ENCODE measurements at regions not wholly inside any gene's neighbourhood (a gene's known extent, or its start where the extent isn't known, plus 50 kb on each side); places are given as distances from the start of the nearest gene placed in this dataset.
"Not testable (repeated sequence)": the region's sequence is repeated elsewhere in the genome, so short reads cannot be mapped to it uniquely, and the experiment has no call there.

DNA sequence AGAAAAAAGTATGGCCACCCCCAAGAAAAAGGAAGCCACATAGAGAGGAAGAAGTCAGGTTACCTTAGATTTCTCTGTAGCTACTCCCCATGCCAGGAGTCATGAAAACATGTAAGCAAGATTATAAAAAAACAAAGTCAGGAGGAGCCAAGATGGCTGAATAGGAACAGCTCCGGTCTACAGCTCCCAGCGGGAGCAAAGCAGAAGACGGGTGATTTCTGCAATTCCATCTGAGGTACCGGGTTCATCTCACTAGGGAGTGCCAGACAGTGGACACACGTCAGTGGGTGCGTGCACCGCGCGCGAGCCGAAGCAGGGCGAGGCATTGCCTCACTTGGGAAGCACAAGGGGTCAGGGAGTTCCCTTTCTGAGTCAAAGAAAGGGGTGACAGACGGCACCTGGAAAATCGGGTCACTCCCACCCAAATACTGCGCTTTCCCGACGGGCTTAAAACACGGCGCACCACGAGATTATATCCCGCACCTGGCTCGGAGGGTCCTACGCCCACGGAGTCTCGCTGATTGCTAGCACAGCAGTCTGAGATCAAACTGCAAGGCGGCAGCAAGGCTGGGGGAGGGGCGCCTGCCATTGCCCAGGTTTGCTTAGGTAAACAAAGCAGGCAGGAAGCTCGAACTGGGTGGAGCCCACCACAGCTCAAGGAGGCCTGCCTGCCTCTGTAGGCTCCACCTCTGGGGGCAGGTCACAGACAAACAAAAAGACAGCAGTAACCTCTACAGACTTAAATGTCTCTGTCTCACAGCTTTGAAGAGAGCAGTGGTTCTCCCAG is 347.3 kb downstream of the HINT1 start:
- not testable (repeated sequence) for H3K4me3 ChIP-seq (ENCODE audit: low read length); H2AFZ ChIP-seq (ENCODE audit: low read length); H3K4me2 ChIP-seq (ENCODE audit: low read depth, low read length, poor library complexity, severe bottlenecking); DNase-seq; H3K9me2 ChIP-seq (replicated peaks; ENCODE audit: insufficient read depth, low read length); H3K79me2 ChIP-seq (ENCODE audit: low read length); H3K9me3 ChIP-seq (ENCODE audit: low read length); H3K27ac ChIP-seq (ENCODE audit: low read length); H3K27me3 ChIP-seq (ENCODE audit: low read length); H3K9ac ChIP-seq (ENCODE audit: low read length); H3K36me3 ChIP-seq (ENCODE audit: insufficient read depth, low read length); H4K20me1 ChIP-seq (ENCODE audit: insufficient read depth, low read depth, low read length); H3K4me1 ChIP-seq (ENCODE audit: low read length)

DNA sequence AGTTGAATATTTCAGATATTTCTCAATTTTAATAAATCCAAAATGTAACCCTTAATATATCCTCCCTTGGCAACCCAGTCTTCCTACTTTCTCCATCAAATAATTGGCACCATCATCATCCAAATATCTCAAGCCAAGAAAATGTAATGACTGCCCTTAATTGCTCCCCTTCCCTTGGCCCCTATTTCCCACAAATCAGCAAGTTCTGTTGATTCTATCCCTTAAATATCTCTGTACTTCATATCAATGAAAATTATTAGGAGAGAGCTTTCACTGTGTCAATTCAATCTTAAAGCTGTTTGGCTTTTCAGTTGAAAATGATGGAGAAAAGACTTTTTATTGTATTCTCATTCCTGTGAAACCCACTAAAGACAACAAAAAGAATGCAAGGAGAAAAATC is 349.8 kb downstream of the HINT1 start:
- Histone ChIP-seq H3K9me3 (ENCODE audit: low read length) (no peaks in the 10 kb centered on the region), H3K27ac (ENCODE audit: low read length) (no peak overlapping the region), H3K27me3 (ENCODE audit: low read length) (no peaks in the 10 kb centered on the region), H3K4me2 (ENCODE audit: low read depth, low read length, poor library complexity, severe bottlenecking) (no peak overlapping the region), H3K4me1 (ENCODE audit: low read length) (no peaks in the 10 kb centered on the region), H2AFZ (ENCODE audit: low read length) (no peak overlapping the region), H3K9me2 (replicated peaks; ENCODE audit: insufficient read depth, low read length) (no peaks in the 10 kb centered on the region), H3K79me2 (ENCODE audit: low read length) (no peaks in the 10 kb centered on the region), H3K4me3 (ENCODE audit: low read length) (no peak overlapping the region), H4K20me1 (ENCODE audit: insufficient read depth, low read depth, low read length) (no peaks in the 10 kb centered on the region), H3K9ac (ENCODE audit: low read length) (no peak overlapping the region), H3K36me3 (ENCODE audit: insufficient read depth, low read length) (no peaks in the 10 kb centered on the region)
- no peak for DNase-seq

DNA sequence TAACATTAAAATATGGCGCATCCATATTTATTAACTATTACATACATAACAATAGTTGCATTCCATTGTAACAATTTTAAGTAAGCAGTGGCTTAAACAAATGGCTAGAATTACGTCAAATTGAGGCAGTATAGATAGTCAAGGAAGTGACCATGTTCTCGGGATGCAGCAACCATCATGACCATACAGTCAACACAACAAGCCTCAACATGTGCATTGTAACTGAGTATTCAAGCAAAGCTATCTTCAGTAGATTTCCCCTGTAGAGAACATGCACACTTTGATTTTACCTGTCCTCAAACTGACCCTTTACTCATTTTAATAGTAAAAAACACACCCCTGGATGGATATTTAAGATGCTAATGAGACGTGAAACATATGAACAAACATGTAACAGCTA is 356.4 kb downstream of the HINT1 start:
- Histone ChIP-seq H3K4me1 (ENCODE audit: low read length) (peaks cover 8% of the 10 kb centered on the region), H3K9me2 (replicated peaks; ENCODE audit: insufficient read depth, low read length) (no peaks in the 10 kb centered on the region), H3K27me3 (ENCODE audit: low read length) (no peaks in the 10 kb centered on the region), H2AFZ (ENCODE audit: low read length) (no peak overlapping the region), H3K27ac (ENCODE audit: low read length) (no peak overlapping the region), H3K36me3 (ENCODE audit: insufficient read depth, low read length) (no peaks in the 10 kb centered on the region), H3K79me2 (ENCODE audit: low read length) (no peaks in the 10 kb centered on the region), H3K4me2 (ENCODE audit: low read depth, low read length, poor library complexity, severe bottlenecking) (no peak overlapping the region), H3K9ac (ENCODE audit: low read length) (no peak overlapping the region), H3K9me3 (ENCODE audit: low read length) (no peaks in the 10 kb centered on the region), H4K20me1 (ENCODE audit: insufficient read depth, low read depth, low read length) (no peaks in the 10 kb centered on the region), H3K4me3 (ENCODE audit: low read length) (no peak overlapping the region)
- no peak for DNase-seq

DNA sequence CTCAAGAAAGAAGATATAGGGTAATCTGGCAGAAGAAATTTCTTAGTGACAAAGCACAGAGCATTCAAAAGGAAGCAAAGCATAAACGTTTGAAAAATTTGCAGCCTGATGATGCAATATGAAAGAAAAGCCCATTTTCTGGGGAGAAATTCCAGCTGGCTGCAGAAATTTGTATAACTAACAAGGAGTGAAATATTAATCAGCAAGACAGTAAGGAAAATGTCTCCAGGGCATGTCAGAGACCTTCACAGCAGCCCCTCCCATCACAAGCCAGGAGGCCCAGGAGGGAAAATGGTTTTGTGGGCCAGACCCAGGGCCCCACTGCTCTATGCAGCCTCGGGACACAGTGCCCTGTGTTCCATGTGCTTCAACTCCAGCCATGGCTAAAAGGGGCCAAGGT is 359.4 kb downstream of the HINT1 start:
- DNase-seq, result no peak
- H3K9me2 ChIP-seq (replicated peaks; ENCODE audit: insufficient read depth, low read length), result no peaks in the 10 kb centered on the region
- H3K79me2 ChIP-seq (ENCODE audit: low read length), result no peaks in the 10 kb centered on the region
- H3K4me3 ChIP-seq (ENCODE audit: low read length), result no peak overlapping the region
- no peaks in the 10 kb centered on the region for H3K36me3 ChIP-seq (ENCODE audit: insufficient read depth, low read length)
- H3K4me1 ChIP-seq (ENCODE audit: low read length), result peaks cover 8% of the 10 kb centered on the region
- no peak overlapping the region for H3K9ac ChIP-seq (ENCODE audit: low read length)
- no peak overlapping the region for H3K27ac ChIP-seq (ENCODE audit: low read length)
- H4K20me1 ChIP-seq (ENCODE audit: insufficient read depth, low read depth, low read length), result no peaks in the 10 kb centered on the region
- H3K4me2 ChIP-seq (ENCODE audit: low read depth, low read length, poor library complexity, severe bottlenecking), result no peak overlapping the region
- no peak overlapping the region for H2AFZ ChIP-seq (ENCODE audit: low read length)
- H3K9me3 ChIP-seq (ENCODE audit: low read length), result no peaks in the 10 kb centered on the region
- H3K27me3 ChIP-seq (ENCODE audit: low read length), result no peaks in the 10 kb centered on the region

DNA sequence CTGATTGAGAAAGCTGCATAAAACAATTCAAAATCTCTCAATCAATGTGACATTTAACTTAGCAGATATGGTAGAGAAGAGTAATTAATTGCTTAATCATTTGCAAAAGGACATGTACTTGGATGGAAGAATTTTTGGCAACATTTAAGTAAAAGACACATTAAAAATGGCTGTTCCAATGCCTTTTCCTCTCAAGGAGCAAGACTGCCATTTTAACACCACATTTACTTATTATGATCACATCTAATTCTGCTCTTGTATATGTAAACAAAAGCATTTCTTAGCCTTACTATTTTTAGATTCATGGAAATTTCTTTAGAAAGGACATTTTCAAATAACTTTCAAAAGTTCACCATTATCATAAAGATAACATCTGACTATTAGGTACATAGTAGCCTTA is 360.0 kb downstream of the HINT1 start:
- Histone ChIP-seq H3K9ac (ENCODE audit: low read length) (no peak overlapping the region), H3K79me2 (ENCODE audit: low read length) (no peaks in the 10 kb centered on the region), H3K36me3 (ENCODE audit: insufficient read depth, low read length) (no peaks in the 10 kb centered on the region), H2AFZ (ENCODE audit: low read length) (no peak overlapping the region), H3K9me2 (replicated peaks; ENCODE audit: insufficient read depth, low read length) (no peaks in the 10 kb centered on the region), H3K9me3 (ENCODE audit: low read length) (no peaks in the 10 kb centered on the region), H3K4me1 (ENCODE audit: low read length) (peaks cover 8% of the 10 kb centered on the region), H3K27me3 (ENCODE audit: low read length) (no peaks in the 10 kb centered on the region), H3K4me2 (ENCODE audit: low read depth, low read length, poor library complexity, severe bottlenecking) (no peak overlapping the region), H4K20me1 (ENCODE audit: insufficient read depth, low read depth, low read length) (no peaks in the 10 kb centered on the region), H3K27ac (ENCODE audit: low read length) (no peak overlapping the region), H3K4me3 (ENCODE audit: low read length) (no peak overlapping the region)
- no peak for DNase-seq

DNA sequence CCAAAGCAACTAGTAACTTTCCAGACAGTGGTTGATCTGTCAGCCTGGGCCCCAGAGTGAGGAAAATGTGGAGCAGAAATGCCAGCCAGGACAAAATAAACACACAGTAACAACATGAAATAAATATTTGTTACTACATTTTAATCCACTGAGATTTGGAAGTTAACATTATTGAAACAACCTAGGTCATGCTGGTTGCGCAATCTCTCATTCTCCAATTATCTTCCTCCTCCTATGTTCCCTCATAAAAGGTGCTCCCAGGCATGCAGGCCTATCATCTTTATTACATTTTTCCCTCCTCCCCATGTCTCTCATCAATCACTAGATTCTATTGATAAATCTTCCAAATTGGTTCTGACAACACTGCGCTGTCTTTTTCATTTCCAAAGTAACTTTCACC is 363.1 kb downstream of the HINT1 start:
- H3K9me2 ChIP-seq (replicated peaks; ENCODE audit: insufficient read depth, low read length), result no peaks in the 10 kb centered on the region
- H3K27ac ChIP-seq (ENCODE audit: low read length), result no peak overlapping the region
- H3K79me2 ChIP-seq (ENCODE audit: low read length), result no peaks in the 10 kb centered on the region
- no peak overlapping the region for H2AFZ ChIP-seq (ENCODE audit: low read length)
- no peak for DNase-seq
- H3K27me3 ChIP-seq (ENCODE audit: low read length), result no peaks in the 10 kb centered on the region
- H3K4me2 ChIP-seq (ENCODE audit: low read depth, low read length, poor library complexity, severe bottlenecking), result no peak overlapping the region
- H3K9ac ChIP-seq (ENCODE audit: low read length), result no peak overlapping the region
- no peaks in the 10 kb centered on the region for H3K9me3 ChIP-seq (ENCODE audit: low read length)
- no peaks in the 10 kb centered on the region for H3K36me3 ChIP-seq (ENCODE audit: insufficient read depth, low read length)
- no peaks in the 10 kb centered on the region for H4K20me1 ChIP-seq (ENCODE audit: insufficient read depth, low read depth, low read length)
- H3K4me1 ChIP-seq (ENCODE audit: low read length), result peaks cover 8% of the 10 kb centered on the region
- H3K4me3 ChIP-seq (ENCODE audit: low read length), result no peak overlapping the region

DNA sequence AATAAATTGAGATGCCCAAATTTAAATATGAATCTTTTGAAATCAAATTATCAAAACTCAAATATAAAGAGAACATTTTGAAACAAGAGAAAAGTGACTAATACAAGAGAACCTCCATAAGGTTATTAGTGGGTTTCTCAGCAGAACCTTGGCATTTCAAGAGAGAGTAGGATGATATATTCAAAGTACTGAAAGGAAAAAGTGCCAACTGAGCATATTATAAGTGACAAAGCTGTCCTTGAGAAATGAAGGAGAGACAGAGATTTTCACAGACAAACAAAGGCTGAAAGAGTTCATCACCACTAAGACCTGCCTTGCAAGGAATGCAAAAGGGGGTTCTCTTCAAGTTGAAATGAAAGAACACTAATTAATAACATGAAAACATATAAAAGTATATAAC is 366.0 kb downstream of the HINT1 start:
- Histone ChIP-seq H4K20me1 (ENCODE audit: insufficient read depth, low read depth, low read length) (no peaks in the 10 kb centered on the region), H3K27me3 (ENCODE audit: low read length) (no peaks in the 10 kb centered on the region), H3K79me2 (ENCODE audit: low read length) (no peaks in the 10 kb centered on the region), H3K9ac (ENCODE audit: low read length) (no peak overlapping the region), H3K9me2 (replicated peaks; ENCODE audit: insufficient read depth, low read length) (no peaks in the 10 kb centered on the region), H3K4me1 (ENCODE audit: low read length) (peaks cover under 1% of the 10 kb centered on the region), H3K9me3 (ENCODE audit: low read length) (no peaks in the 10 kb centered on the region), H3K4me2 (ENCODE audit: low read depth, low read length, poor library complexity, severe bottlenecking) (no peak overlapping the region), H3K4me3 (ENCODE audit: low read length) (no peak overlapping the region), H3K27ac (ENCODE audit: low read length) (no peak overlapping the region), H3K36me3 (ENCODE audit: insufficient read depth, low read length) (no peaks in the 10 kb centered on the region), H2AFZ (ENCODE audit: low read length) (no peak overlapping the region)
- DNase-seq, result no peak

DNA sequence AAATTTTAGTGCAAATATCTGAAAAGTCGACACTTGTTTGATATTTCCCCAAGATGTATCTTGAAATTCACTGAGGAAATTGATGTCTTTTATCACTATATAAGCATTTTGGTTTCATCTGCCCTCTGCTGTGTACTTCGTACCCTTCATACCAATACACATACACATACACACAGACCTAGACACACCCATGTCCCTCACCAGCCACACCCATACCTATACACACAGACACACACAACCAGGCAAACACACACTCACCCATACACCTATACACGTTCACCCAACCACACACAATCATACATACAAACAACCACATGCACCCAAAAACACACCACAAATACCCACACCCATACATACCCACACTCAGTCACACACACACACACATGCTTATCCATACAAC is 367.8 kb downstream of the HINT1 start:
- no peak overlapping the region for H3K4me2 ChIP-seq (ENCODE audit: low read depth, low read length, poor library complexity, severe bottlenecking)
- H3K27ac ChIP-seq (ENCODE audit: low read length), result no peak overlapping the region
- no peaks in the 10 kb centered on the region for H3K4me1 ChIP-seq (ENCODE audit: low read length)
- H2AFZ ChIP-seq (ENCODE audit: low read length), result no peak overlapping the region
- DNase-seq, result no peak
- H3K9me2 ChIP-seq (replicated peaks; ENCODE audit: insufficient read depth, low read length), result no peaks in the 10 kb centered on the region
- H3K9ac ChIP-seq (ENCODE audit: low read length), result no peak overlapping the region
- H3K4me3 ChIP-seq (ENCODE audit: low read length), result no peak overlapping the region
- no peaks in the 10 kb centered on the region for H3K9me3 ChIP-seq (ENCODE audit: low read length)
- H3K79me2 ChIP-seq (ENCODE audit: low read length), result no peaks in the 10 kb centered on the region
- no peaks in the 10 kb centered on the region for H3K27me3 ChIP-seq (ENCODE audit: low read length)
- no peaks in the 10 kb centered on the region for H3K36me3 ChIP-seq (ENCODE audit: insufficient read depth, low read length)
- no peaks in the 10 kb centered on the region for H4K20me1 ChIP-seq (ENCODE audit: insufficient read depth, low read depth, low read length)

All from Karpas-422 (cell line).